ENCODE measurements at regions not wholly inside any gene's neighbourhood (a gene's known extent, or its start where the extent isn't known, plus 50 kb on each side); places are given as distances from the start of the nearest gene placed in this dataset.

GRCh38 chr1:82478916-82479315, 678.2 kb downstream of the ADGRL2 start:
- Histone ChIP-seq H3K9ac (ENCODE audit: low read depth, low read length) (no peak overlapping the region), H3K4me3 (ENCODE audit: insufficient read depth, low read depth, low read length) (no peak overlapping the region), H2AFZ (replicated peaks; ENCODE audit: low read length, poor library complexity) (no peak overlapping the region), H3K9me1 (ENCODE audit: insufficient read depth, low read length) (no peaks in the 10 kb centered on the region), H3K9me3 (ENCODE audit: control insufficient read depth, insufficient read depth, low read length) (peaks cover 2% of the 10 kb centered on the region; the same call in 1 of the 2 replicates), H3K36me3 (ENCODE audit: control insufficient read depth, insufficient read depth, low read length) (no peaks in the 10 kb centered on the region), H3K27ac (ENCODE audit: insufficient read depth, low read length) (no peak overlapping the region), H2BK20ac (ENCODE audit: low read depth, low read length) (no peak overlapping the region), H4K8ac (ENCODE audit: low read depth in 2 of 2, low read length in 2 of 2) (no peak overlapping the region), H2BK120ac (ENCODE audit: low read depth, low read length) (no peak overlapping the region), H4K91ac (ENCODE audit: insufficient read depth, low read depth, low read length) (no peak overlapping the region), H2AK9ac (replicated peaks; ENCODE audit: low read depth, low read length, poor library complexity) (no peak overlapping the region), H4K5ac (ENCODE audit: low read depth, low read length) (no peak overlapping the region), H3K4me1 (ENCODE audit: control insufficient read depth, insufficient read depth, low read length) (no peaks in the 10 kb centered on the region), H3K18ac (ENCODE audit: low read depth, low read length) (no peak overlapping the region), H3K79me1 (ENCODE audit: low read depth in 1 of 2, low read length in 2 of 2) (no peaks in the 10 kb centered on the region), H3K23ac (ENCODE audit: low read depth, low read length) (no peak overlapping the region), H2BK5ac (ENCODE audit: low read depth, low read length, poor library complexity, severe bottlenecking) (no peak overlapping the region), H3K56ac (ENCODE audit: extremely low read depth, insufficient read depth, low read length) (no peak overlapping the region), H4K20me1 (ENCODE audit: insufficient read depth, low read length) (no peaks in the 10 kb centered on the region), H3K4ac (ENCODE audit: low read depth, low read length) (no peak overlapping the region), H3K14ac (replicated peaks; ENCODE audit: low read depth, low read length) (no peak overlapping the region), H2AK5ac (ENCODE audit: low read depth, low read length) (no peak overlapping the region), H2BK15ac (ENCODE audit: low read depth, low read length) (no peak overlapping the region), H3K27me3 (ENCODE audit: control insufficient read depth, insufficient read depth, low read length) (no peaks in the 10 kb centered on the region), H3K4me2 (ENCODE audit: low read depth, low read length) (no peak overlapping the region)
- 20% methylated on average over 1 of the region's 3 CpGs; no CpG with 5 or more reads in 1 of the 2 experiments for WGBS, 2 experiments (ENCODE audit: extremely low coverage in 2 of 2, insufficient read length in 1 of 2)
- in situ Hi-C loops (cut with MboI; ENCODE audit: low sequenced_read_pairs) = no loop called here
- BruUV-seq (replicated peaks) = no TSS peak
- DNase-seq (no peak), ATAC-seq (ENCODE audit: low read depth) (no peak)
- POLR2A ChIA-PET (ENCODE audit: unreplicated experiment) = no interaction called here
- CTCF ChIA-PET = interaction anchor here (0.6 kb wide), 1 partner anchor 334 kb away, joined by 5 read pairs; no protein-coding TSS in a partner anchor
- dilution Hi-C loops (cut with HindIII; ENCODE audit: low sequenced_read_pairs, unreplicated experiment) = no loop called here
- intact Hi-C loops (cut with micrococcal nuclease) = no loop called here
- TF ChIP-seq ELK1 (IDR thresholded peaks at IDR 0.05; ENCODE audit: borderline replicate concordance, low read depth, low read length) = no peak
- TF ChIP-seq BHLHE40 (IDR thresholded peaks at IDR 0.05; ENCODE audit: low read depth, low read length) = no peak
- no peak for TF ChIP-seq RCOR1 (IDR thresholded peaks at IDR 0.05; ENCODE audit: insufficient replicate concordance, low read length)
- TF ChIP-seq CEBPB (IDR thresholded peaks at IDR 0.05; ENCODE audit: low read depth, low read length) = no peak
